Uterus (tissue), 3 donors: ENCODE measurements at regions not wholly inside any gene's neighbourhood (a gene's known extent, or its start where the extent isn't known, plus 50 kb on each side); places are given as distances from the start of the nearest gene placed in this dataset.

Source experiments
- DNase-seq, 2 donors: peaks; one replicate each; pipeline ENCODE4 v3.0.0-alpha.2; 2019 to 2020
- H3K27ac ChIP-seq, 2 donors: fragments of 200-600 bp; sonication (generic); 1 replicate in 1 of 2; 2 replicates in 1 of 2; pipeline ENCODE4 v1.5.1; 2016 to 2018
- H3K27me3 ChIP-seq, 2 donors: fragments of 200-600 bp; sonication (generic); one replicate each; pipeline ENCODE4 v1.5.1; 2018 to 2019; ENCODE audit warnings: control low read depth in 1 of 2
- H3K36me3 ChIP-seq, 2 donors: fragments of 200-600 bp; sonication (generic); one replicate each; pipeline ENCODE4 v1.5.1; 2019; ENCODE audit warnings: control low read depth in 1 of 2
- H3K4me1 ChIP-seq, 2 donors: fragments of 200-600 bp; sonication (generic); one replicate each; pipeline ENCODE4 v1.5.1; 2018 to 2019; ENCODE audit warnings: control low read depth in 1 of 2
- H3K4me3 ChIP-seq, 2 donors: fragments of 200-600 bp; sonication (generic); 1 replicate in 1 of 2; 2 replicates in 1 of 2; pipeline ENCODE4 v1.5.1; 2018 to 2019; ENCODE audit warnings: mild to moderate bottlenecking in 1 of 2
- H3K9me3 ChIP-seq, 2 donors: fragments of 200-600 bp; sonication (generic); one replicate each; pipeline ENCODE4 v1.5.1; 2019; ENCODE audit warnings: control low read depth in 1 of 2
- CTCF ChIP-seq, 4 experiments: fragments of 200-600 bp in 2 of 4; fragments of 450-650 bp in 2 of 4; sonication (generic) in 2 of 4; IDR thresholded peaks; one replicate each; pipeline ENCODE4 v1.5.1; 2016 to 2019; ENCODE audit warnings: antibody characterized with exemption in 4 of 4, mild to moderate bottlenecking in 2 of 4, moderate library complexity in 1 of 4
- POLR2A ChIP-seq, 2 donors: fragments of 450-650 bp; IDR thresholded peaks; one replicate each; pipeline ENCODE4 v1.6.1; 2016; ENCODE audit warnings: antibody characterized with exemption in 2 of 2, mild to moderate bottlenecking in 1 of 2, moderate library complexity in 1 of 2
- intact Hi-C: fragments of 100-400 bp; cut with DNase I; formaldehyde crosslinking; loops from one replicate; pipeline ENCODE4 v1.15.1; 2023; ENCODE audit warnings: low total_unique reads
- donor health status: DM: yes; HTN: yes; CAD: no.

DNA sequence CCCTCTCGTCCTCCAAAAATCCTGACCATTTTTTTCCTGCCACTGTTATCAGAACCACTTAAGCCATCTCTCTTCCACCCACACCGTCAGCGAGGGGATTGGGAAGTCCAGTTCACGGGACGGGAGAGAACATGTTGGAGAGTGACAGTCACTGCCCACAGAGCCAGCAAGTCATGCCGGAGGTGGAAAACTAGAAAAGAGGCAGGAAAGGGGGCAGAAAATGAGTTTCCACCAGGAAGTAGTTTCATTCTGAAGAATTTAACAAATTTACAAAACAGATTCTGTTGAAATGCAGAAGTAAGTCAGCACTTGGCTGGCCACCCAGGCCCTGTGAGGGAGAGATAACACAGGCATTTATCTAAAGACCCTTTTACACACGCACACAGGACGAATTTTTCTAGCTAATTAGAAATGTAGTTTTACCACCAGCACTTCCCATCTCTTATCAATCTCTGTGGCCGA, 431.3 kb downstream of the TSN start:
- H3K27ac ChIP-seq = no peak overlapping the region
- H3K4me1 ChIP-seq = no peaks in the 10 kb centered on the region
- intact Hi-C loops = no loop called here
- no peak for DNase-seq
- H3K27me3 ChIP-seq = no peaks in the 10 kb centered on the region
- no peaks in the 10 kb centered on the region for H3K9me3 ChIP-seq
- TF ChIP-seq CTCF (IDR thresholded peaks at IDR 0.05) (no peak), POLR2A (IDR thresholded peaks at IDR 0.05) (no peak)
- no peak overlapping the region for H3K4me3 ChIP-seq
- no peaks in the 10 kb centered on the region for H3K36me3 ChIP-seq

- Histone ChIP-seq H3K9me3 (no peaks in the 10 kb centered on the region), H3K36me3 (no peaks in the 10 kb centered on the region), H3K27ac (no peak overlapping the region), H3K27me3 (no peaks in the 10 kb centered on the region), H3K4me1 (no peaks in the 10 kb centered on the region), H3K4me3 (no peak overlapping the region)
- DNase-seq = no peak
- intact Hi-C loops = no loop called here
- no peak for TF ChIP-seq CTCF (IDR thresholded peaks at IDR 0.05)
- TF ChIP-seq POLR2A (IDR thresholded peaks at IDR 0.05) = no peak
These were observed 435.9 kb downstream of the TSN start for GRCh38 chr2:122191331-122191730.

- no peaks in the 10 kb centered on the region for H3K36me3 ChIP-seq
- DNase-seq = no peak
- no peaks in the 10 kb centered on the region for H3K9me3 ChIP-seq
- H3K27ac ChIP-seq = no peak overlapping the region
- intact Hi-C loops = no loop called here
- no peak for TF ChIP-seq POLR2A (IDR thresholded peaks at IDR 0.05)
- no peak for TF ChIP-seq CTCF (IDR thresholded peaks at IDR 0.05)
- no peaks in the 10 kb centered on the region for H3K4me1 ChIP-seq
- no peaks in the 10 kb centered on the region for H3K27me3 ChIP-seq
- H3K4me3 ChIP-seq = no peak overlapping the region
These were observed 438.2 kb downstream of the TSN start for GRCh38 chr2:122193622-122194021.

DNA sequence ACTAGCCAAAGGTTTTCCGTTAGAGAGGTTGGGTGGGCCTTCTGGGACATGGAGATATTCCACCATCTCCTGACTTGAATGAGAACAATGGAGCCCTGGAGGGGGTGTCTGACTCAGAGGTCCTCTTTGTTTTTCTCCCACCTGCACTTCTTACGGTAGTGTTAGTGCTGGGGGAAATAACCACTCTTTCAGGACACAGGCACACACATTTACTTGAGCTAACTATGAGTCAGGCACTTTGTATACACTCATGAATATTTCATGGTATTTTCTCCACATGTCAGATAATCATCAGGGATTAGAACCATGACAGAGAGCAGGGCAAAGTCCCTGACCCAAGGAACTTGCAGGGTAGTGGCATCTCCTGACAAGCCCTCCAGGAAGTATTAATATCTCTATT, 439.1 kb downstream of the TSN start:
- Histone ChIP-seq H3K4me1 (no peaks in the 10 kb centered on the region), H3K27me3 (no peaks in the 10 kb centered on the region), H3K4me3 (no peak overlapping the region), H3K27ac (no peak overlapping the region), H3K9me3 (no peaks in the 10 kb centered on the region), H3K36me3 (no peaks in the 10 kb centered on the region)
- intact Hi-C loops = no loop called here
- no peak for DNase-seq
- TF ChIP-seq CTCF (IDR thresholded peaks at IDR 0.05) (no peak), POLR2A (IDR thresholded peaks at IDR 0.05) (no peak)

GRCh38 chr2:122203523-122203922, 448.1 kb downstream of the TSN start:
- intact Hi-C loops = no loop called here

DNA sequence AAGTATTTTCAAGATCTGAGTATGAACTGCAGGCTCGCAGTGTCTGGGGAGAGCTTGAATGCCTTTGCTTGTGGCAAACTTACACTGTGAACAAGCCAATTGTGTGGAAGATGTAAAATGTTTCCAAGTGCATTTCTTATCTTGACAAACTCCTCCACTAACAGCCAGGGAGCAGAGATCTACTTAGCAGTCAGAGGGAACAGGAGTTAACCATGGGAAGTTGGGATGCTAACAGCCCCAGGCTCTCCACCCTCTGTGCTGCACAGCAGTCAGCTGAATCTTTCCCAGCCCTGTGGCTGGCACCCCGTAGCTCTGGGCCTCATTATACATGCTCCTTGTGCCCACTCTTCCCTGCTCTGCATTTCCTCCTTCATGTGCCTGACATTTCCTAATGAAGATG, 450.2 kb downstream of the TSN start:
- no peak overlapping the region for H3K4me3 ChIP-seq
- H3K27me3 ChIP-seq = no peaks in the 10 kb centered on the region
- TF ChIP-seq CTCF (IDR thresholded peaks at IDR 0.05) (no peak), POLR2A (IDR thresholded peaks at IDR 0.05) (no peak)
- no peak overlapping the region for H3K27ac ChIP-seq
- no peaks in the 10 kb centered on the region for H3K36me3 ChIP-seq
- no peaks in the 10 kb centered on the region for H3K9me3 ChIP-seq
- DNase-seq = no peak
- intact Hi-C loops = no loop called here
- no peaks in the 10 kb centered on the region for H3K4me1 ChIP-seq

More at GRCh38 chr2:122203523-122203922, 448.1 kb downstream of the TSN start:
- Histone ChIP-seq H3K36me3 (no peaks in the 10 kb centered on the region), H3K27ac (no peak overlapping the region), H3K4me3 (no peak overlapping the region), H3K4me1 (no peaks in the 10 kb centered on the region), H3K9me3 (no peaks in the 10 kb centered on the region), H3K27me3 (no peaks in the 10 kb centered on the region)
- no peak for TF ChIP-seq POLR2A (IDR thresholded peaks at IDR 0.05)
- no peak for DNase-seq
